CD4-positive, alpha-beta T cell (primary cell): ENCODE measurements at regions not wholly inside any gene's neighbourhood (a gene's known extent, or its start where the extent isn't known, plus 50 kb on each side); places are given as distances from the start of the nearest gene placed in this dataset.

Source experiments
- ATAC-seq: fragments of 200-7000 bp; cut with Tn5 transposase; one replicate; pipeline ENCODE4 v1.10.0; 2022; ENCODE audit warnings: mild to moderate bottlenecking; ENCODE audit not compliant: poor library complexity
- CTCF ChIA-PET: fragments of 350-600 bp; sonication (Branson Sonifier 250); formaldehyde crosslinking; loops from one replicate; lab custom pipeline; 2021; ENCODE audit warnings: antibody characterized with exemption, inconsistent platforms; lab: Charles Lee
- POLR2A ChIA-PET: fragments of 350-600 bp; sonication (Branson Sonifier 250); formaldehyde crosslinking; loops from one replicate; lab custom pipeline; 2021; ENCODE audit warnings: antibody characterized with exemption, inconsistent platforms; lab: Charles Lee
- DNase-seq, 14 experiments: peaks; one replicate each; pipeline ENCODE4 v3.0.0-alpha.2; 2013 to 2020; ENCODE audit warnings: mixed read lengths in 2 of 14
- H3K27ac ChIP-seq, 2 donors: one replicate each; pipeline versions ENCODE4 v1.5.1 to v1.7.0; 2013; ENCODE audit warnings: low read length in 2 of 2, low read depth in 1 of 2, mild to moderate bottlenecking in 1 of 2
- H3K27me3 ChIP-seq, 2 experiments: 1 replicate in 1 of 2; 2 replicates in 1 of 2; pipeline versions ENCODE4 v1.6.1 to v1.7.0; 2013; ENCODE audit warnings: low read length in 2 of 2, control low read depth in 1 of 2, mild to moderate bottlenecking in 1 of 2, moderate library complexity in 1 of 2; ENCODE audit not compliant: insufficient read depth in 2 of 2, control insufficient read depth in 1 of 2
- H3K36me3 ChIP-seq: one replicate; pipeline ENCODE4 v1.6.1; 2013; ENCODE audit warnings: low read length, control low read depth; ENCODE audit not compliant: insufficient read depth
- H3K4me1 ChIP-seq: one replicate; pipeline ENCODE4 v1.6.1; 2013; ENCODE audit warnings: low read length, control low read depth; ENCODE audit not compliant: insufficient read depth
- H3K4me3 ChIP-seq: one replicate; pipeline ENCODE4 v1.5.1; 2013; ENCODE audit warnings: mild to moderate bottlenecking, low read length, moderate library complexity
- H3K9me3 ChIP-seq, 2 experiments: 1 replicate in 1 of 2; 2 replicates in 1 of 2; pipeline versions ENCODE4 v1.6.1 to v1.7.0; 2013; ENCODE audit warnings: low read length in 2 of 2, mild to moderate bottlenecking in 2 of 2, control low read depth in 1 of 2, moderate library complexity in 1 of 2; ENCODE audit not compliant: control insufficient read depth in 1 of 2, insufficient read depth in 1 of 2
- H3K27ac Mint-ChIP-seq: one replicate; pipeline ENCODE4 v1.8.0; 2020; ENCODE audit warnings: mixed read lengths
- H3K27me3 Mint-ChIP-seq: one replicate; pipeline ENCODE4 v1.8.0; 2021; ENCODE audit warnings: mixed read lengths
- H3K36me3 Mint-ChIP-seq: one replicate; pipeline ENCODE4 v1.8.0; 2021; ENCODE audit warnings: low read depth, mixed read lengths
- H3K4me1 Mint-ChIP-seq: one replicate; pipeline ENCODE4 v1.8.0; 2021; ENCODE audit warnings: low read depth, mixed read lengths
- H3K4me3 Mint-ChIP-seq: one replicate; pipeline ENCODE4 v1.8.0; 2020; ENCODE audit warnings: mild to moderate bottlenecking, mixed read lengths
- H3K9me3 Mint-ChIP-seq: one replicate; pipeline ENCODE4 v1.8.0; 2020; ENCODE audit warnings: mixed read lengths
- CTCF ChIP-seq: fragments of 200-600 bp; IDR thresholded peaks from one replicate; pipeline ENCODE4 v1.8.0; 2022; ENCODE audit warnings: antibody characterized with exemption, mild to moderate bottlenecking
- intact Hi-C, 2 experiments: fragments of 100-400 bp; cut with DNase I in 1 of 2; cut with micrococcal nuclease in 1 of 2; formaldehyde crosslinking; loops; one replicate each; pipeline versions ENCODE4 v1.15.1 to v1.9.0; 2023 to 2025; cut with DNase I, micrococcal nuclease

- Histone ChIP-seq H3K27ac (no peak overlapping the region), H3K4me1 (no peaks in the 10 kb centered on the region), H3K27me3 (no peaks in the 10 kb centered on the region), H3K36me3 (no peaks in the 10 kb centered on the region), H3K9me3 (no peaks in the 10 kb centered on the region), H3K4me3 (no peak overlapping the region)
- H3K27ac Mint-ChIP-seq: no peak overlapping the region
- ChIA-PET POLR2A (no interaction called here), CTCF (no interaction called here)
- intact Hi-C loops: no loop called here
- no peak for TF ChIP-seq CTCF
- H3K27me3 Mint-ChIP-seq: no peaks in the 10 kb centered on the region
- ATAC-seq (no peak), DNase-seq (no peak)
- H3K36me3 Mint-ChIP-seq: no peaks in the 10 kb centered on the region
- no peaks in the 10 kb centered on the region for H3K9me3 Mint-ChIP-seq
- H3K4me1 Mint-ChIP-seq: no peaks in the 10 kb centered on the region
- H3K4me3 Mint-ChIP-seq: no peak overlapping the region
Observed at GRCh38 chr1:243982447-243983018, 68.5 kb upstream of the ZBTB18 start.

DNA sequence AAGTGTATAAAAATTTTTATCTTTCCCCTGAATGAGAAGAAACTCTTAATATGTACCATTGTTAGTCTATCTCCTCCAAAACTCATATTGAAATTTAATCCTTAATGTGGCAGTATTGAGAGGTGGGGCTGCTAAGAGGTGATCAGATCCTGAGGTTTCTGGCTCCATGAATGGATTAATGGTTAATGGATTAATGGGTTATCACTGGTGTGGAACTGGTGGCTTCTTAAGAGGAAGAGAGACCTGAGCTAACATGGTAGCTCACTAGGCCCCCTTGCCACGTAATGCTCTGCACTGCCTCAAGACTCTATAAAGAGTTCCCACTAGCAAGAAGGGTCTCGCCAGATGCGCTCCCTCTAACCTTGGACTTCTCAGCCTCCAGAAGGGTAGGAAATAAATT is 70.6 kb upstream of the ZBTB18 start:
- no peak for TF ChIP-seq CTCF
- Mint-ChIP-seq H3K4me1 (no peaks in the 10 kb centered on the region), H3K27me3 (no peaks in the 10 kb centered on the region), H3K36me3 (no peaks in the 10 kb centered on the region), H3K27ac (no peak overlapping the region), H3K4me3 (no peak overlapping the region), H3K9me3 (no peaks in the 10 kb centered on the region)
- POLR2A ChIA-PET: no interaction called here
- Histone ChIP-seq H3K27ac (no peak overlapping the region), H3K9me3 (no peaks in the 10 kb centered on the region), H3K27me3 (no peaks in the 10 kb centered on the region), H3K36me3 (no peaks in the 10 kb centered on the region), H3K4me3 (no peak overlapping the region), H3K4me1 (no peaks in the 10 kb centered on the region)
- DNase-seq (no peak), ATAC-seq (no peak)
- CTCF ChIA-PET: no interaction called here
- intact Hi-C loops: no loop called here

DNA sequence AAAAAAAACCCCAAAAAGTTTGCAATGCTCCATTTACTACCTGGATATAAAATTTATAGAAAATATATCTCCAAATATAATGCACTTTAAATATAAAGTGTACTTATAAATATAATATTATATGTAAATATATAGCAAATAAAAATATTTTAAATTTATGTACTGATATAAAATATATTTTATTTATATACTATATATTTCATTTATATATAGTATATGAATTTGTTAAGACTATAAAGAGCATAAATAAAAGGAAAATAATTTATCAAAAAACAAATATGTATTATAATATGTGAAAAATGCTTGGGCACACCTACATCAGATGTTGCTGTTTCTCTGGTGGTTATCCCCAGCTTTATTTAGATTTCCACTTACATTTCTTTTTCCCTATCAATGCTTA is 71.0 kb upstream of the ZBTB18 start:
- H3K27ac Mint-ChIP-seq: no peak overlapping the region
- Histone ChIP-seq H3K36me3 (no peaks in the 10 kb centered on the region), H3K27ac (no peak overlapping the region), H3K4me1 (no peaks in the 10 kb centered on the region), H3K9me3 (no peaks in the 10 kb centered on the region), H3K4me3 (no peak overlapping the region), H3K27me3 (no peaks in the 10 kb centered on the region)
- ChIA-PET POLR2A (no interaction called here), CTCF (no interaction called here)
- H3K36me3 Mint-ChIP-seq: no peaks in the 10 kb centered on the region
- no peak for ATAC-seq
- no peaks in the 10 kb centered on the region for H3K9me3 Mint-ChIP-seq
- no peak for TF ChIP-seq CTCF
- H3K4me3 Mint-ChIP-seq: no peak overlapping the region
- no peaks in the 10 kb centered on the region for H3K27me3 Mint-ChIP-seq
- H3K4me1 Mint-ChIP-seq: no peaks in the 10 kb centered on the region
- DNase-seq: no peak
- intact Hi-C loops: no loop called here
